A172 (cell line): ENCODE measurements at regions not wholly inside any gene's neighbourhood (a gene's known extent, or its start where the extent isn't known, plus 50 kb on each side); places are given as distances from the start of the nearest gene placed in this dataset.

Experiments
- DNase-seq: peaks from one replicate; pipeline ENCODE4 v3.0.0-alpha.2; 2015; ENCODE audit warnings: low spot score

GRCh38 chr11:106216281-106216680, 138.8 kb downstream of the AASDHPPT start:
- DNase-seq = no peak

GRCh38 chr11:106217456-106217855, 140.0 kb downstream of the AASDHPPT start:
- no peak for DNase-seq

GRCh38 chr11:106218106-106218505, 140.6 kb downstream of the AASDHPPT start:
- no peak for DNase-seq

GRCh38 chr11:106222626-106223025, 145.2 kb downstream of the AASDHPPT start:
- no peak for DNase-seq

- DNase-seq = no peak
Measured at GRCh38 chr11:106224172-106224571, 146.7 kb downstream of the AASDHPPT start.

- no peak for DNase-seq
Measured at GRCh38 chr11:106228996-106229395, 151.5 kb downstream of the AASDHPPT start.

- DNase-seq = no peak
Measured at GRCh38 chr11:106231591-106231990, 154.1 kb downstream of the AASDHPPT start.

GRCh38 chr11:106233191-106233590, 155.7 kb downstream of the AASDHPPT start:
- no peak for DNase-seq

GRCh38 chr11:106234794-106235193, 157.3 kb downstream of the AASDHPPT start:
- DNase-seq = no peak

GRCh38 chr11:106236295-106236694, 158.8 kb downstream of the AASDHPPT start:
- DNase-seq = no peak

- DNase-seq = no peak
Measured at GRCh38 chr11:106238704-106239360, 161.4 kb downstream of the AASDHPPT start.

GRCh38 chr11:106241601-106242257, 164.3 kb downstream of the AASDHPPT start:
- no peak for DNase-seq

GRCh38 chr11:106242718-106243415, 165.4 kb downstream of the AASDHPPT start:
- DNase-seq = no peak

GRCh38 chr11:106246495-106246894, 169.0 kb downstream of the AASDHPPT start:
- DNase-seq = no peak

- DNase-seq = no peak
Measured at GRCh38 chr11:106249617-106250239, 172.3 kb downstream of the AASDHPPT start.

- no peak for DNase-seq
Measured at GRCh38 chr11:106262852-106263251, 185.4 kb downstream of the AASDHPPT start.

- DNase-seq = no peak
Measured at GRCh38 chr11:106263527-106263926, 186.1 kb downstream of the AASDHPPT start.

- no peak for DNase-seq
Measured at GRCh38 chr11:106271086-106271485, 193.6 kb downstream of the AASDHPPT start.

GRCh38 chr11:106271686-106272085, 194.2 kb downstream of the AASDHPPT start:
- DNase-seq = no peak

- DNase-seq = no peak
Measured at GRCh38 chr11:106275151-106275550, 197.7 kb downstream of the AASDHPPT start.

GRCh38 chr11:106276126-106276525, 198.7 kb downstream of the AASDHPPT start:
- no peak for DNase-seq

GRCh38 chr11:106276859-106277436, 199.5 kb downstream of the AASDHPPT start:
- peak; percentile 2 for DNase-seq
